NOMO-1 (cell line): ENCODE measurements at regions not wholly inside any gene's neighbourhood (a gene's known extent, or its start where the extent isn't known, plus 50 kb on each side); places are given as distances from the start of the nearest gene placed in this dataset.

ENCODE experiments used
- DNase-seq, 2 experiments: peaks; one replicate each; lab custom pipeline; 2025; ENCODE audit not compliant: unreplicated experiment in 2 of 2; lab: John Stamatoyannopoulos, UW

DNA sequence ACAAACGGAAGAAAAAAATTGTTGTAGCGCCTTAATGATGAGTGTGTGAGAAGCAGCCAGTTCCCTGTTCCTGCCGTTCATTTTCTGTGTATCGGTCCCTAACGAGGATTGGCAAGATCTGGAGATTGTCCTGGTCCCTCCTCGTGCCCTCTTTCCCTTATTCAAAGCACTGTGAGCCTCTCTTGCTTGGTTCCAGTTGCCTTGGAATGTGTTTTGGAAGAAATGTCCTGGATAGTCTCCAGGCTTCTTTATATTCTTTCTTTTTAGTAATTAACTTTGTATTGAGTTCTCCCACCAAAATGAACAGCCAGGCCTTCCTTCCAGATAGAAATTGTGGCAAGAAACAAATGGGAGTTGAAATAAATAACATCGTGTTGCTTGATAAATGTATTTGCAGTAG is 348.3 kb downstream of the CDH26 start:
- no peak for DNase-seq

- no peak for DNase-seq
Observed at GRCh38 chr20:60310560-60311349, 352.5 kb downstream of the CDH26 start.

GRCh38 chr20:60313191-60313590 is 355.0 kb downstream of the CDH26 start:
- DNase-seq = no peak

DNA sequence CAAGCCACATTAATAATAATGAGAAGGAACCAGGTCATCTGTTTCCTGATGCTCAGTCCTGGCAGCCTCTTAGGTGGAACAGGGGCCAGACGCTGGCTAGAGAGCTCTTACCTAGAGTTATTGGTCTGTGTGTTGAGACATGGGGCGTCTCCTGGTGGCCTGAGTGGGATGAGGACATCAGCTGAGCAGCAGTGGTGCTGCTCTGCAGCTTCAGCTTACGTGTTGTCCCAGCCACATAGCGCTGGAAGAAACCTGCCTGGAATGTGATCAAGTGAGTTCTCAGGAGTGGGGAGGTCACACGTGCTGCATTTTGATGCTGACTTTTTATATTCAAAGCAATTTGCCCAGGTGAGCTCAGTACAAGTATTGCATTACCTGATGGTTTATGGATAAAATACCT is 355.4 kb downstream of the CDH26 start:
- no peak for DNase-seq

- DNase-seq = no peak
Observed at GRCh38 chr20:60314727-60315126, 356.5 kb downstream of the CDH26 start.

- no peak for DNase-seq
Observed at GRCh38 chr20:60316476-60317158, 358.4 kb downstream of the CDH26 start.

DNA sequence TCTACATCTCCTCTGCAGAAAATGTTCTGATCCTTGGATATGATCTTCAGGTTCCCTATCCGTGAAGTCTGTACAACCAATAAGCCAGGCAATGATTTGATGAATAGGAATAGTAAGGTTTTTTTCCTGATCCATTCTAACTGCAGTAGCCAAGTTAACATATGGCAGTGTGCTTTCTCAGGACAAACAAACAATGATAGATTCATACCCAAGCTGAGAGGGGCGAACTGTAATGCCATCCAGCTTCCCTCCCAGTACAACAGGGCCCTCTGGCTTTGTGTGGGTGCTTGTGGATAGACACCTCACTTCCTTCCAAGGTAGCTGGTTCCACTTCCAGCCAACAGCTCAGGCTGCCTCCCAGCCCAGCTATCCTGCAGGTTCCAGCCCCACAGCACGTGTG is 359.2 kb downstream of the CDH26 start:
- no peak for DNase-seq

GRCh38 chr20:60321601-60322000 is 363.4 kb downstream of the CDH26 start:
- no peak for DNase-seq

GRCh38 chr20:60326821-60327220 is 368.6 kb downstream of the CDH26 start:
- DNase-seq = no peak

DNA sequence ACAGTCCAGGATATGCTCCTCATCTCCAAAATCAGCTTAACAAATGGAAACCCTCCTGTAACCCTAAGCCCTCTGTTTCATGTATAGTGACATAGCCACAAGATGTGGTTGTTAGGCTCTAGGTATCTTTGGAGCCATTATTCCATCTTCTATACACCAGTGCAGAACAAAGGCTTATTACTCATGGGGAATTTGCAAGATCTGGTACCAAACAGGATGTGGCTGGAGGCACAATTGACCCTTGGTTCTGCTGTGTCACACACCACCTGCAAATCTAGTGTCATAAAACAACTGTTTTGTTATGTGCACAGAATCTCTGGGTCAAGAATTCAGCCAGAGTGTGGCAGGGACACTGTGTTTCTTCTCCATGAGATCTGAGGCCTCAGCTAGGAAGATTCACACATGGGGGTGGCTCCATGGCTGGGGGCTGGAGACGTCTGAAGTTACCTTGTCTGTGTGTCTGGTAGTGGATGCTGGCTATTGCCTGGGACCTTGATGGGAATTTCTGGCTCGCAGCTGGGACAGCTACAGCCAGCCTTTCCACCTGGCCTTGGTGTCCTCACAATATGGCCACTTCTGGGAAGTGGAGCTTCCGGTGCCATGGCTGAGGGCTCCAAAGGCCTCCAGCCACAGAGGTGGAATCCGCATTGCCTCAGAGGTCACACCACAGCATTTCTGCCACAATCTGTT is 369.9 kb downstream of the CDH26 start:
- no peak for DNase-seq

- DNase-seq = no peak
Observed at GRCh38 chr20:60330461-60330860, 372.2 kb downstream of the CDH26 start.

DNA sequence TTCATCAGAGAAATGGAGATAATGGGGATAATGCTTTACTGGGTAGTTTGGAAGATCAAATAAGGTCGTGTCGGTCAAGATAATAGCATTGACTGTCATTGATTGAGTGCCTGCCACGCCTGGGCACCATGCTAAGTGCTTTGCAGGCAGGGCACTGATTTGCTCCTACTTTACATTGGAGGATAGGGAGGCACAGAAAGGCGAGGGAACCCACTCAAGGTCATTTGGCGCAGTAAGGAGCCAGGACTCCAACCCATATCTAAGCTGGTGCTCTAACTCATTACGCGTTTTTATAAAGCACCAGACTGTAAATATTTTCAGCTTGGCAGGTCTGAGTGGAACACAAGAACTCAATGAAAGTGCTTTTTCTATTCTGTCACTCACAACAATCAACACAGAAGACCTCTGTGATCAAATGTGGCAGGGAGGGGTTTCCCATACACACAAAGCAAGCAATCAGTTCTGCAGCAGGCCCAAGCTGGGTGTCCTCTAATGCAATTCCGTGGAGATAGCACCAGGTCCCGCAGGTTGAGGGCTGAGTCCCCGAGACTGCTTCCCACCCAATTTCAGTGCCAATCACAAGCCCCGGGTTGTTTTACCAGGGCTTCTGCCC is 373.6 kb downstream of the CDH26 start:
- no peak for DNase-seq

DNA sequence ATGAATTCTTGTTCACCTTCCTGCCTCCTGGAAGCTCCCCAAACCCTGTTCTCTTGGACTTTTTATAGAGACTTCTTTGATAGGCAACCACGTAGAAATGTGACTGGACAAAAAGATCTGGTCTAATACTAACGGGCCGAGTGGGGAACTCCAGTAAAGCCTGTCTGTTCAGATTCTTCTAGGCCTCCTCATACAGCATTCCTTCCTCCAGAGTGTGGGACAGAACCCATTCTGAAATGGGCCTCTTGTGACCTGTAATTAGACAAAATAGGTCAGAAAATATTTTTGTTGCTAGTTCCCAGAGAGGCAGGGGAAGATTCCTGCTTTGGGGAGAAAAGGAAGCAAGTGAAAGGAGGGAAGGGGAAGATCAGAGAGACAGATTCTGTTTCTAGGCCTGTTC is 374.3 kb downstream of the CDH26 start:
- no peak for DNase-seq

- no peak for DNase-seq
Observed at GRCh38 chr20:60334911-60335310, 376.7 kb downstream of the CDH26 start.

- DNase-seq = no peak
Observed at GRCh38 chr20:60338556-60338955, 380.3 kb downstream of the CDH26 start.

DNA sequence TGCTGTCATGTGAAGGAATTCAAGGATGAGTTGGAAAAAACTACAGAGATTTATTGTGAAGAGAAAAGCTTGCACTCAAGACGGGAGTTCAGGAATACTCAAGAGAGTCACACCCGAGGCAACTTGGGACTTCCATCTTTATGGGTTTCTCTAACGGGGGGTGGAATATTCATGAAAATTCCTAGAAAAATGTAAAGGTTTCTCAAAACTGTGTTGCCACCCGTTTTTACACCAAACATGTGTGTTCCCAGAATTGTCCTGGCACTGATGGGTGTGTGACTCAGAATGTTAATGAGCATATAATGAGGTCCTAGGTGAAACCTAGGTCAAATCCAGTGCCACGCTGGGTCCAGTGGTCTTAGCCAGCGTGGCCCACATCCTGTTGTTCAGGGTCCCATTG is 381.5 kb downstream of the CDH26 start:
- DNase-seq = no peak

DNA sequence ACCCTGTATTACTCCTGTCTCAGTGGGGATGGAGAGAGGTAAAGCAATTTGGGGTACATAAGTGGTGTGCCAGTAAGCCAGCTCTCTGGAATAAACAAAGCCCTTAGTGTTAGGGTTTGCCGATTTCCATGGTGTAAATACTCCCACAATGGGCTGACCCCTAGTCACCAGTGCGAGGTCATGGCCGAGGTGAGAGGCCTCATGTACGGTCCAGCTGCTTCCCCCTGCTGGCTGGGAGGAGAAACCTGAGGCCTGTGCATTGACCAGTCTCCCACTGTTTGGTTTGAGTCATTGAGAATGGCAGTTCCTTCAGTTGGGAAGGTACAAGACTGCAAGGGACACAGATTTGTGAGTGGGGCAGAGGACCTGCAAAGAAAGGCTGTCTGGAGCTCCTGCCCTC is 382.0 kb downstream of the CDH26 start:
- no peak for DNase-seq

DNA sequence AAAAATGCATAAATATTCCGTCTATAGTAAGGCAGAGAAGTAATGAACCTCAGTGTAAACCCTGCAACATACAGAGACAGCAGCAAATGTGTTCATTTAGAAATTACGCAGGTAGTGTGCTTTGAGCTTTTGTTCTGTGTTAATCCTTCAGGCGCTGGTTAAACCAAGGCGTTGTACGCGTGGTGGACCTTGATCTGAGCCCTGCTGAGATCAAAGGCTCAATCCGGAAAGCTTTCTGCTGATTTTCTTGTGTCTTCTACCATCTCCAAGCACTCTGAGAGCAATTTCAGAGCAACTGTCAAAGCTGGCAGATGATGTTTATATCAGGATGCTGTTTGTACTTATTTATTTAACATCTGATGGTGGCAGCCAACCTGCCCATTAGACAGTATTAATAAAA is 382.8 kb downstream of the CDH26 start:
- DNase-seq = no peak

- no peak for DNase-seq
Observed at GRCh38 chr20:60345106-60345505, 386.9 kb downstream of the CDH26 start.

- no peak for DNase-seq
Observed at GRCh38 chr20:60349418-60349817, 391.2 kb downstream of the CDH26 start.

DNA sequence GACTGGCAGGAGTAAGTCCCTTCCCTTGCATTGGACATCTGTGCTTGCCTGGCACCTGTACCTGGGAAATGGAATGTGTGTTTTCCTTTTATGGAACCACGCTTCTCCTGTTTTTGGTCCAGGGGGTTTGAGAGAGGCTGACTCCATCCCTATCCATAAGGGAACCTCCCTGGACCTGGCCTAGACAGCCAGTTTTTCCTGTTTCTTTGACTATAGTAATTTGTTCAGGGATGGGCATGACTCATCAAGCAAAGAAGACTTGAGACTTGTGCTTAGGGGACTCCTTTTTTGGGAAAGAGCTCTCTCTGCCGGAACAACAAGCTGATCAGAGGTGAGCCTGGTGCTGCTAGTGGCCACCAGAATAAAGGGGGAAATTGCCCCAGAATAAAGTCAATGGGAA is 393.8 kb downstream of the CDH26 start:
- DNase-seq = no peak
